HG03095 (cell line): ENCODE measurements at regions not wholly inside any gene's neighbourhood (a gene's known extent, or its start where the extent isn't known, plus 50 kb on each side); places are given as distances from the start of the nearest gene placed in this dataset.

Experiments used
- ATAC-seq: cut with Tn5 transposase; IDR thresholded peaks from one replicate; pipeline ENCODE4 v1.9.1; 2021; ENCODE audit warnings: moderate library complexity; ENCODE audit not compliant: unreplicated experiment

- ATAC-seq, result no peak
Observed at GRCh38 chr14:34220378-34220706, 241.7 kb downstream of the SPTSSA start.

GRCh38 chr14:34219661-34220377, 242.2 kb downstream of the SPTSSA start:
- ATAC-seq, result no peak

GRCh38 chr14:34218881-34219280, 243.2 kb downstream of the SPTSSA start:
- ATAC-seq, result no peak

GRCh38 chr14:34214961-34215360, 247.1 kb downstream of the SPTSSA start:
- ATAC-seq, result no peak

- no peak for ATAC-seq
Observed at GRCh38 chr14:34213332-34213731, 248.7 kb downstream of the SPTSSA start.

- ATAC-seq, result no peak
Observed at GRCh38 chr14:34212172-34212929, 249.7 kb downstream of the SPTSSA start.

GRCh38 chr14:34211732-34212131, 250.3 kb downstream of the SPTSSA start:
- peak; percentile 74 for ATAC-seq

- ATAC-seq, result no peak
Observed at GRCh38 chr14:34208532-34208931, 253.5 kb downstream of the SPTSSA start.

- ATAC-seq, result no peak
Observed at GRCh38 chr14:34205799-34206198, 254.9 kb upstream of the EGLN3 start.

- no peak for ATAC-seq
Observed at GRCh38 chr14:34204774-34205173, 253.9 kb upstream of the EGLN3 start.

GRCh38 chr14:34203251-34203722, 252.4 kb upstream of the EGLN3 start:
- ATAC-seq, result no peak

- ATAC-seq, result no peak
Observed at GRCh38 chr14:34201909-34202637, 251.2 kb upstream of the EGLN3 start.

- no peak for ATAC-seq
Observed at GRCh38 chr14:34199585-34199984, 248.7 kb upstream of the EGLN3 start.

GRCh38 chr14:34198096-34198495, 247.2 kb upstream of the EGLN3 start:
- ATAC-seq, result no peak

- ATAC-seq, result no peak
Observed at GRCh38 chr14:34195964-34196363, 245.1 kb upstream of the EGLN3 start.

GRCh38 chr14:34190717-34191116, 239.8 kb upstream of the EGLN3 start:
- no peak for ATAC-seq

- no peak for ATAC-seq
Observed at GRCh38 chr14:34189866-34190265, 239.0 kb upstream of the EGLN3 start.

GRCh38 chr14:34187519-34188044, 236.7 kb upstream of the EGLN3 start:
- no peak for ATAC-seq

- no peak for ATAC-seq
Observed at GRCh38 chr14:34187061-34187460, 236.2 kb upstream of the EGLN3 start.

GRCh38 chr14:34184126-34184525, 233.3 kb upstream of the EGLN3 start:
- no peak for ATAC-seq

GRCh38 chr14:34183478-34183877, 232.6 kb upstream of the EGLN3 start:
- ATAC-seq, result no peak

GRCh38 chr14:34181338-34181737, 230.5 kb upstream of the EGLN3 start:
- ATAC-seq, result no peak
